ENCODE measurements at regions not wholly inside any gene's neighbourhood (a gene's known extent, or its start where the extent isn't known, plus 50 kb on each side); places are given as distances from the start of the nearest gene placed in this dataset.

DNA sequence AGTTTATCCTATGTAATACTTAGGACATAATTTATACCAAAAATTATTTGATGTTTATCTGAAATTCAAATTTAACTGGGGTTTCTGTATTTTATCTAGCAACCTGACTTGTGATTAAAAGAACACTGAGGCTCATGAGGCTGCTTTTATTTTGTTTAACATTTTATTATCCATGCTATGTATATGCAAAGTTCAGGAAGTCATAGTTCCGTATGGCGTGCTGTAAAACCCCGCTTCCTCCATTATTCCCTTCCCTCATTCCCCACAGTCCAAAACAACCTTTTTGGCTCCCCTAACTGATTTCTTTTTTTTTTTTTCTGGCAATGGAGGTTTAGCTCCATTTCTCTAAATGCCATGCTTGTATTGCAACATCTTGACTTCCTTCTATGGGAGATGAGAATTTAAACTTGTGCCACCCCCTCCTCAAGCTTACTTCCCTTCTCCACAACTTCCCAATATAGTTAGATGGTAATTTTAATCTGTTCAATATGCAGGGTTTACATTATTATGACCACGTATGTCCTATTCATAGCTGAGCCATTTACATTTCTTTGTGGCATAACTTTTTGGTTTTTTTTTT lies 138.0 kb upstream of the DNAH14 start:
- ATAC-seq = no peak
- H3K9me3 Mint-ChIP-seq = peaks cover 5% of the 10 kb centered on the region
- no peaks in the 10 kb centered on the region for H3K36me3 Mint-ChIP-seq (ENCODE audit: insufficient read depth)
- H3K27me3 Mint-ChIP-seq (ENCODE audit: low read depth) = peaks cover 4% of the 10 kb centered on the region
- DNase-seq = no peak
- no peak overlapping the region for H3K4me3 Mint-ChIP-seq
- no peaks in the 10 kb centered on the region for H3K4me1 Mint-ChIP-seq (ENCODE audit: low read depth)

DNA sequence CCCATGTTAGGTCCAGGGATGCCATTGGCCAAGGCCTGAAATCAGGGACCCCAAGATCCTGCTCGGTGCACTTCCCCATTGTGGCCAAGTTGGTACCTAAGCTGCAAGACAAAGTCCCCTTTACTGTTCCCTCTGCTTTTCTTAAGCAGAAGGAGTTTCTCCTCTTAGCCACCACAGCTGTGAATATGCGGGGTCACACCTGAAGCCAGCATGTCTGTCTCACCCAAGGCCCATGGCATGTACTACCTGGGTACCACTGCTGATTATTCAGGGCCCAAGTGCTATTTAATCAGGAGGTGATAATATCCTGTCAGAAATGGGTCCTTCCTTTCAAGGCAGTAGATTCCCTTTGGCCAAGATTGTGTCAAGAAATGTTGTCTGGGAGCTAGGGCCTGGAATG lies 133.9 kb upstream of the DNAH14 start:
- no peak for ATAC-seq
- Mint-ChIP-seq H3K9me3 (no peaks in the 10 kb centered on the region), H3K4me3 (no peak overlapping the region), H3K27me3 (ENCODE audit: low read depth) (peaks cover 6% of the 10 kb centered on the region), H3K36me3 (ENCODE audit: insufficient read depth) (no peaks in the 10 kb centered on the region), H3K4me1 (ENCODE audit: low read depth) (no peaks in the 10 kb centered on the region)
- DNase-seq = no peak

DNA sequence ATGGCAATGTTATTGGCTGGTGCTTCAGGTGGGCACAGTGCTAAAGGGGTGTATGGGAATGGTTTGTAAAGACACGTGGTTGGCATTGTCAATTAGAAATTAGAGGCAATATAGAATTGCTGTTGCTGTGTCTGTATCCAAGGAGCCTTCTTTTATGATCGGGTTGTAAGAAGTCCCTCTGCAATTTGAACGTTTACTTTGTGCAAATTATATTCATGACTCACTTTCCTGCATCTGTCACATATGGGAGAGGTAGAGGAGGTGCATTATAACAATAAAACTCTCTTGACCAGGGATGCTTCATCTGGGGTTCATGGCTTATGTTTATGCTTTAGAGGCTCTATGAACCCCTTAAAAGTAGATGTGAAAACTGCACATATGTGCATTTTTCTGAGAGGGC lies 130.4 kb upstream of the DNAH14 start:
- no peak for ATAC-seq
- Mint-ChIP-seq H3K36me3 (ENCODE audit: insufficient read depth) (no peaks in the 10 kb centered on the region), H3K4me3 (no peak overlapping the region), H3K4me1 (ENCODE audit: low read depth) (no peaks in the 10 kb centered on the region), H3K9me3 (no peaks in the 10 kb centered on the region), H3K27me3 (ENCODE audit: low read depth) (peaks cover 2% of the 10 kb centered on the region)
- DNase-seq = no peak

DNA sequence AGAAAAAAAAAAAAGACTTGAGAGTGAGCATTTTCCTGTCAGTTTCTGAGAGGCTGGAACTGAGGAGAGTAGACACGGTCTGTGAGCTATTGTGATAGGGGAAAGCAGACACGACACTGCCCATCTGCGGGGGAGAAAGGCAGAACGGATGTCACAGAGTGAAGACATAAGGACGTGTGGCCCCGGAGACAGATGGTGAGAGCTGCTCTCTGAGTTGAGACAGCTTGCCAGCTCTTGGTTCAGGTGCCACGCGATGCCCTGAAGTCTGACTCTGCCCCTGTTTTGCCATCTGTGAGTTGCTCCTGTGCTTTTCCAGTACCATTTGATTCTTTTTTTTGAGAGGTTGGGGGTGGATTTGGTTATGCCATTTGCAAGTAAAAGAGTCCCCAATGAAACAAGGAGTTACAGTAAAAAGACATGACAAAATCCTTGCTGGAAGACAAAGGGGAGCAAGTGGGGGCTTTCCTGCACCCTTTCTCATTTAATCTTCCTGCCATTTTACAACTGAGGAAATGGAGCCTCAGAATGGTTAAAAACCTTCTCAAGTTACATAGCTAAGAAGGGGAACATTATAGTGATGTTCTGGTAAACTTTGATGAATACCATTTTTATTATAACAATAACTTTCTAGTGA lies 128.9 kb upstream of the DNAH14 start:
- Mint-ChIP-seq H3K27me3 (ENCODE audit: low read depth) (peaks cover 7% of the 10 kb centered on the region), H3K4me3 (no peak overlapping the region), H3K9me3 (no peaks in the 10 kb centered on the region), H3K4me1 (ENCODE audit: low read depth) (no peaks in the 10 kb centered on the region), H3K36me3 (ENCODE audit: insufficient read depth) (no peaks in the 10 kb centered on the region)
- DNase-seq (no peak), ATAC-seq (no peak)

DNA sequence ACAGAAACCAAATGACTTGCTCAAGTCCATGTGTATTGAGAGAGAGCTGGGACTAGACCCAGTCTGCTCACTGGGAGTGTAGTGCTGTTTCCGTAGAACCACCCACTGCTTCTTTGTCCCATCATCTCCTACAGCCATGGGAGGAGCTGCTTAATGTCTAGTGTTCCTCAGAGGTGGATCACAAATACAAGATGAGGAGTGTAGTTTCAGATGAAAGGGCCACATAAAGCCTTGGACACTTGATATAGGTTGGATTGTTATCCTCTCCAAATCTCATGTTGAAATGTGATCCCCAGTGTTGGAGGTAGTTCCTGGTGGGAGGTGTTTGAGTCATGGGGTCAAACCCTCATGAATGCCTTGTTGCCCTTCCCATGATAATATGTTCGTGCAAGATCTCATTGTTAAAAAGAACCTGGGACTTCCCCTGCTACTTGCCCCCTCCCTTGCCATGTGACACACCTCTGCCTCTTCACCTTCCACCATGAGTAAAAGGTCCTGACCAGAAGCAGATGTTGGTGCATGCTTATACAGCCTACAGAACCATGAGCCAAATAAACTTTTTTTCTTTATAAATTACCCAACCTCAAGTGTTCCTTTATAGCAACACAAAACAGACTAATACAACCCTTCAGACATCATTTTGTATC lies 127.5 kb upstream of the DNAH14 start:
- ATAC-seq = no peak
- no peak for DNase-seq
- H3K4me1 Mint-ChIP-seq (ENCODE audit: low read depth) = no peaks in the 10 kb centered on the region

DNA sequence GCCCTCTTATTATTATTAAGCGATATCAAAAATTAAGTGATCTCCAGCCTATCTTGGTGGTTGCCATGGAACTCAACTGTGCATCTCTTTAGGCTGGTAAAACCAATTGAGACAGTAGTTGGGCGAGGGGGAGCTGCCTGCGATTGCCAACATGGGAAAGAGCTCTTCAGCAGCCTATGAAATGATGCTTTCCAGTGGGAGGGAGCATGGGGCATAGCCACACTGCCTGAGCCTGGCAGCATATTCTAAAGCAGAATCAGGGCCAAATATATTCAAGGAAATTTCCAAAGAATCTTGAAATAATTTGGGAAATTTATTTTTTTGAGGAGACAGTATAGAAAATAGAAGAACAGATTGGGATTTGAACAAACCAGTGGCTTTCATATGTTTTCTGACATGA lies 126.9 kb upstream of the DNAH14 start:
- DNase-seq (no peak), ATAC-seq (no peak)
- H3K4me1 Mint-ChIP-seq (ENCODE audit: low read depth) = no peaks in the 10 kb centered on the region
- no peaks in the 10 kb centered on the region for H3K36me3 Mint-ChIP-seq (ENCODE audit: insufficient read depth)
- H3K4me3 Mint-ChIP-seq = no peak overlapping the region
- no peaks in the 10 kb centered on the region for H3K9me3 Mint-ChIP-seq
- peaks cover 7% of the 10 kb centered on the region for H3K27me3 Mint-ChIP-seq (ENCODE audit: low read depth)

More for the DNA sequence above, 127.5 kb upstream of the DNAH14 start:
- Mint-ChIP-seq H3K27me3 (ENCODE audit: low read depth) (peaks cover 7% of the 10 kb centered on the region), H3K9me3 (no peaks in the 10 kb centered on the region), H3K36me3 (ENCODE audit: insufficient read depth) (no peaks in the 10 kb centered on the region), H3K4me3 (no peak overlapping the region)

DNA sequence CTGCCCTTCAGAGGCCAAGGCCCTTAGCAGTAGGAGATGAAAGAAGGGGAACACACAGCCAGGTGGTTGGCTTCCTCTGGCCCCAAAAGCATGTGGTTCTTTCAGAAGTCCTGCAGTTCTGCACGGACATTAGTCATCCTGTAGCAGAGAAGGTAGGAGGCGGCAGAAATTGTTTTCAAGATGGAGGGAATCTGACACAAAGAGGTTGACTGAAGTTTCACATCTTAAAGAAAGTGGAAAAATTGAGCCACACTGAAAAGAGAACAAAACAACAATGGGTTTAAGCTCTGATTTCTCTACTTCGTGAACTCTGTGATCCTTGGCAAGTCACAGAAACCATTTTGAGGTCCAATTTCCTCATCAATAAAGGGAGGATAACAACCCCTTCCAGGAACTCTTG lies 125.3 kb upstream of the DNAH14 start:
- DNase-seq = no peak
- H3K9me3 Mint-ChIP-seq = no peaks in the 10 kb centered on the region
- H3K27me3 Mint-ChIP-seq (ENCODE audit: low read depth) = peaks cover 5% of the 10 kb centered on the region
- no peak overlapping the region for H3K4me3 Mint-ChIP-seq
- H3K4me1 Mint-ChIP-seq (ENCODE audit: low read depth) = no peaks in the 10 kb centered on the region
- ATAC-seq = no peak
- H3K36me3 Mint-ChIP-seq (ENCODE audit: insufficient read depth) = no peaks in the 10 kb centered on the region

DNA sequence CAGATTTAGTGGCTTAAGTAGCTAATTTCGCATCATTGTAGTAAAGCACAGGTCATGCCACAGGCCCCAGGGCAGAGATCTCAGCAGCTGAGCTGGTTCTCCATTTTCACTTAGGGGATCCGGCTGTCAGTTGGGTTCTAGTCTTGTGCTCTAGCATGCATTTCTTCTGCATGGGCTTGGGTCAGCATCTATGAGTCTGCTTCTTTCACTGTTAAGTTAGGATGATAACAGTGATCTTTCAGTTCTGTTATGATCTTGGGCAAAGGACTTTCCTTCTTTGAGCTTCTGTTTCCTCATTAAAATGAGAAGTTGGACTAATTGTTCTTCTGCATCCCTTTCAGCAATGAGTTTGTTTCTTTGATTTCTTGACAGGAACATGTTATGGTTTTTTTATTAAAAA lies 123.6 kb upstream of the DNAH14 start:
- no peaks in the 10 kb centered on the region for H3K4me1 Mint-ChIP-seq (ENCODE audit: low read depth)
- no peaks in the 10 kb centered on the region for H3K9me3 Mint-ChIP-seq

DNA sequence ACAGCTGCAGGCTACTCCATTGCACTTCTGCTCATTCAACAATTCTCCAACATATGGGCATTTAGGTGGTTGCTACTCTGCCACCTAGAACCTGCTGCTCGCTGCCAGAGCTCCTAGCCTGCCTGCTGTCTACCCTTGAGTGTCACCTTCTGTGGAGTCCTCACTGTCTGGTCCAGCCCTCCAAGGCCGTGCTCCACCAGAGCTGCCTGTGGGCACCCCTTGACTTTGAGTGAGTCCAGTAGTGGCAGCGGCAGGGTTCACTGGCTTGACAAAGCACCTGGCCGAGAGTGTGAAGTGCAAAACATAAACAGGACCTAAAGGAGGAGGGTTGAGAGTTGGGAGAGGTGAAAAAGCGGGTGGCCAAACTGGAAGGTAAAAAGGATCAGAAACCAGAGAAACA lies 120.3 kb upstream of the DNAH14 start:
- ATAC-seq = no peak
- no peak overlapping the region for H3K4me3 Mint-ChIP-seq
- no peaks in the 10 kb centered on the region for H3K36me3 Mint-ChIP-seq (ENCODE audit: insufficient read depth)
- DNase-seq = no peak
- H3K4me1 Mint-ChIP-seq (ENCODE audit: low read depth) = no peaks in the 10 kb centered on the region
- peaks cover 7% of the 10 kb centered on the region for H3K9me3 Mint-ChIP-seq
- H3K27me3 Mint-ChIP-seq (ENCODE audit: low read depth) = peaks cover 5% of the 10 kb centered on the region

More for the DNA sequence above, 123.6 kb upstream of the DNAH14 start:
- H3K27me3 Mint-ChIP-seq (ENCODE audit: low read depth) = peaks cover 5% of the 10 kb centered on the region
- DNase-seq = no peak
- H3K36me3 Mint-ChIP-seq (ENCODE audit: insufficient read depth) = no peaks in the 10 kb centered on the region
- no peak overlapping the region for H3K4me3 Mint-ChIP-seq
- no peak for ATAC-seq

DNA sequence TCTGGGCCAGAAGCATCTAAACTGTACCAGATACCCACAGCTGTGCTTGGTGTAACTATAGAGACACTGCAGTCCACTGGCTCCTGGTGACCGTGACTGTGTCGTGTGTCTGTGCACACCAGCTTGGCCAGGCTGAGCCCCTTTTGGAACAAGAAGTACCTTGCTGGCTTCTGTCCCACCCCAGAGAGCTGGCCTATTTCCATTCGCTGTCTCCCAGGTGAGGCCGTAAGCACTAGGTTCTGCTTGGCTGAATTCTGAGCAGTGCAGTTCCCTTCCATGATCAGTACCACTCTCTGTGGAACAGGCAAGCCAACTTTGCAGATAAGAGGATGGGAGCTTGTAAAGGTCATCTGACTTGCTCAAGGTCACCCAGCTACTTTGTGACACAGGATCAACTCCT lies 119.9 kb upstream of the DNAH14 start:
- Mint-ChIP-seq H3K27me3 (ENCODE audit: low read depth) (peaks cover 4% of the 10 kb centered on the region), H3K9me3 (peaks cover 7% of the 10 kb centered on the region), H3K4me3 (no peak overlapping the region), H3K4me1 (ENCODE audit: low read depth) (no peaks in the 10 kb centered on the region), H3K36me3 (ENCODE audit: insufficient read depth) (no peaks in the 10 kb centered on the region)
- DNase-seq = no peak
- no peak for ATAC-seq

DNA sequence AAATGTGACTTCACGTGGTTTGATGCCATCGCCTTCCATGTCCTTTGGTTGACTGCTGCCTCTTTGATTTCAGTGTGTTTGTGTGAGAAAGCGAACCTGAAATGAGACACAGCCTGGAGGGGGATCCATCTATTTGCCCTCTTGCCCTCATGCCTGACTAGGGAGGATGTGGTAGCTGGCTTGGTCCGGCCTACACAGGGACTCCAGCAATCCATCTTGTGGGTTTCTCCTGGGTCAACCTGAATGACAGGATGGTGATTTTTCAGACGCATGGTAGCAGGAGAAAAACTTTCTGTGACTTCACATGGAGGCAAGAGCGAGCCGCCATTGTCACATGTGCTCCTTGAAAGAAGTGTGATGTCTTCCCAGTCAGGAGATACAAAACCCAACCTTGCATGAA lies 117.9 kb upstream of the DNAH14 start:
- peaks cover 7% of the 10 kb centered on the region for H3K9me3 Mint-ChIP-seq
- H3K27me3 Mint-ChIP-seq (ENCODE audit: low read depth) = peaks cover 4% of the 10 kb centered on the region
- H3K4me1 Mint-ChIP-seq (ENCODE audit: low read depth) = no peaks in the 10 kb centered on the region
- ATAC-seq (no peak), DNase-seq (no peak)
- H3K36me3 Mint-ChIP-seq (ENCODE audit: insufficient read depth) = no peaks in the 10 kb centered on the region
- H3K4me3 Mint-ChIP-seq = no peak overlapping the region

DNA sequence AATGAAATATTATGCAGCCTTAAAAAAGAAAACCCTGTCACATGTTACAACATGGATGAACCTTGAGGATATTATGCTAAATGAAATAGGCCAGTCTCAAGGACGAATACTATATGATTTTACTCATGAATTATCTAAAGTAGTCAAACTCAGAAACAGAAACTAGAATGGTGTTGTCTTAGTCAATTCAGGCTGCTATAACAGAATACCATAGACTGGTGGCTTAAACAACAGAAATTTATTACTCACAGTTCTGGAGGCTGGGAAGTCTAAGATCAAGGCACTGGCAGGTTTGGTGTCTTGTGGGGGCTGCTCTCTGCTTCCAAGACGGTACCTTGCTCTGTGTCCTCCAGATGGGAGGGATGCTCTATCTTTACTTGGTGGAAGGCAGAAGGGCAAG lies 113.8 kb upstream of the DNAH14 start:
- DNase-seq (no peak), ATAC-seq (no peak)
- no peaks in the 10 kb centered on the region for H3K4me1 Mint-ChIP-seq (ENCODE audit: low read depth)
- H3K27me3 Mint-ChIP-seq (ENCODE audit: low read depth) = peaks cover 19% of the 10 kb centered on the region
- no peak overlapping the region for H3K4me3 Mint-ChIP-seq
- H3K36me3 Mint-ChIP-seq (ENCODE audit: insufficient read depth) = no peaks in the 10 kb centered on the region
- peaks cover 7% of the 10 kb centered on the region for H3K9me3 Mint-ChIP-seq

DNA sequence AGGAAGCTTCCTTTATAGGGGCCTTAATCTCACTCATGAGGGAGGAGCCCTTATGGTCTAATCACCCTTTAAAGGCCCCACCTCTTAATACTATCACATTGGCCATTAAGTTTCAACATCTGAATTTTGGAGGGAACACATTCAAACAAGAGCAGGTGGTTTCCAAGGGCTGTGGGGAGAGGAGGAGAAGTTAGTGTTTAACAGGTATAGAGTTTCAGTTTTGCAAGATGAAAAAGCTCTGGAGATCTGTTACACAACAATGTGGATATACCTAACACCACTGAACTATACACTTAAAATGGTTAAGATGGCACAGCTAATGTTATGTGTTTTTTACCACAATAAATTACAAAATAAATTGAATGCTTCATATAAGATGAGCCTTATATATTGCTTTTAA lies 113.4 kb upstream of the DNAH14 start:
- DNase-seq = no peak
- no peak overlapping the region for H3K4me3 Mint-ChIP-seq

DNA sequence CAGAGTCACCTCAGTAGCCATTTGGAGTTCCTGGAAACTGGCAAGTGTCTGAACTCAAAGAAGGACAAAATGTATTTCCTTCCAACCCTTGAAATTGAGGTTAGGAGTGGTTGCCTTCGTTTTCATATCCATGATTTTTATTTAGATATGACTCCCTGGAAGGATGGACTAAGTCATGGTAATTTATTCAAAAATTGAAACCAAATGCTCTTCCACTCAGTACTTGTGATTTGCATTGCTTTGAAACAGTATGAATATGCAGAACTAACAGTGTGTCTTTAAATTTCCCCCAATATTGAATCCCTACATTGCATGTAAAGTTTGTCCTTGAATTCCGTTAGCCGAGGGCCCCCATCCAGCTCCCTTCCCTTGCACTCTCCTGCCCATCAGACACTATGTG lies 112.1 kb upstream of the DNAH14 start:
- no peak for DNase-seq
- Mint-ChIP-seq H3K9me3 (peaks cover 15% of the 10 kb centered on the region), H3K27me3 (ENCODE audit: low read depth) (peaks cover 19% of the 10 kb centered on the region), H3K4me1 (ENCODE audit: low read depth) (no peaks in the 10 kb centered on the region), H3K4me3 (no peak overlapping the region), H3K36me3 (ENCODE audit: insufficient read depth) (no peaks in the 10 kb centered on the region)
- ATAC-seq = no peak

More for the DNA sequence above, 113.4 kb upstream of the DNAH14 start:
- Mint-ChIP-seq H3K27me3 (ENCODE audit: low read depth) (peaks cover 19% of the 10 kb centered on the region), H3K9me3 (peaks cover 7% of the 10 kb centered on the region), H3K36me3 (ENCODE audit: insufficient read depth) (no peaks in the 10 kb centered on the region), H3K4me1 (ENCODE audit: low read depth) (no peaks in the 10 kb centered on the region)
- ATAC-seq = no peak

DNA sequence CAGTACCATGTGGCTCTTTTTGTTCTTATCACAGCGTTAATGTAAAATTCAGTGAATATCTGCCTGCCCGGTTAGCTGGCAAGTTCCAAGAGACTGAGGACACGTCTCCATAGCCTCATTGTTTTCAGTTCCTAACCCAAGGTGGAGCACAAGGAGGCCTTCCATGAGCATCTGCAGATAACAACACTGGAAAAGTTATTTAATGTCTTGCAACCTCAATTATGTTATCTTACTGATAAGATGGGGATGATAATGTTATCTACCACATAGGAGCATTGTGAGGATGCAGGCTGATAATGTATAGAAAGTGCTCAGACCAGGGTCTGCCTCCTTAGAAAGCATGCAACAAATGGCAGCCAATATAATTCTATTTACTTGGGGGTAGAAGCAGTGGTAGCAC lies 109.6 kb upstream of the DNAH14 start:
- Mint-ChIP-seq H3K4me1 (ENCODE audit: low read depth) (no peaks in the 10 kb centered on the region), H3K27me3 (ENCODE audit: low read depth) (peaks cover 19% of the 10 kb centered on the region), H3K36me3 (ENCODE audit: insufficient read depth) (no peaks in the 10 kb centered on the region), H3K4me3 (no peak overlapping the region), H3K9me3 (peaks cover 10% of the 10 kb centered on the region)
- ATAC-seq = no peak
- no peak for DNase-seq

Measured in activated T-cell treated with anti-CD3 and anti-CD28 coated beads, Interleukin-2, amount 50 U/mL, for 4 hours (primary cell).